Kidney (tissue), 13 donors: ENCODE measurements at regions not wholly inside any gene's neighbourhood (a gene's known extent, or its start where the extent isn't known, plus 50 kb on each side); places are given as distances from the start of the nearest gene placed in this dataset.
A peak's percentile ranks its signal among the peaks of the same experiment; 100 is the strongest.

Experiments used
- DNase-seq, 5 donors: peaks; one replicate each; pipeline ENCODE4 v3.0.0-alpha.2; 2013 to 2020
- FAIRE-seq: peaks from 2 replicates; lab custom pipeline; 2012; peaks lifted over from hg19 to GRCh38; lab: Jason Lieb, UNC
- H3K27ac ChIP-seq, 2 donors: one replicate each; pipeline ENCODE4 v1.7.0; 2013; ENCODE audit warnings: low read depth in 2 of 2, low read length in 2 of 2, inconsistent platforms in 1 of 2
- H3K27me3 ChIP-seq: one replicate; pipeline ENCODE4 v1.7.1; 2013; ENCODE audit warnings: low read length, inconsistent platforms; ENCODE audit not compliant: control insufficient read depth, insufficient read depth
- H3K36me3 ChIP-seq, 3 donors: one replicate each; pipeline versions ENCODE4 v1.7.0 to v1.7.1; 2013; ENCODE audit warnings: low read length in 3 of 3, control low read depth in 1 of 3, inconsistent platforms in 1 of 3; ENCODE audit not compliant: insufficient read depth in 3 of 3, control insufficient read depth in 2 of 3
- H3K4me1 ChIP-seq, 3 donors: one replicate each; pipeline versions ENCODE4 v1.7.0 to v1.7.1; 2013; ENCODE audit warnings: low read length in 3 of 3, inconsistent platforms in 1 of 3, low read depth in 1 of 3; ENCODE audit not compliant: control insufficient read depth in 2 of 3, insufficient read depth in 2 of 3
- H3K4me3 ChIP-seq, 3 donors: one replicate each; pipeline versions ENCODE4 v1.7.0 to v1.8.1; 2013; ENCODE audit warnings: low read length in 3 of 3, control low read depth in 1 of 3, inconsistent platforms in 1 of 3
- H3K9ac ChIP-seq, 3 donors: one replicate each; pipeline versions ENCODE4 v1.7.0 to v1.7.1; 2013; ENCODE audit warnings: low read length in 3 of 3, control low read depth in 1 of 3, inconsistent platforms in 1 of 3
- H3K9me3 ChIP-seq, 3 donors: one replicate each; pipeline versions ENCODE4 v1.7.0 to v1.7.1; 2013; ENCODE audit warnings: low read length in 3 of 3, control low read depth in 1 of 3, inconsistent platforms in 1 of 3; ENCODE audit not compliant: control insufficient read depth in 2 of 3, insufficient read depth in 1 of 3
- CTCF ChIP-seq: IDR thresholded peaks from 3 replicates; pipeline ENCODE4 v1.5.1; 2012; ENCODE audit warnings: mild to moderate bottlenecking, moderate library complexity, borderline replicate concordance; ENCODE audit not compliant: insufficient read depth; ENCODE audit errors: extremely low read depth
- intact Hi-C: fragments of 100-400 bp; cut with DNase I; formaldehyde crosslinking; loops from one replicate; pipeline ENCODE4 v1.11.1; 2022
- donor health status: control.
- donor health status: control.
- donor health status: control.
- donor health status: control.
- donor health status: control.
- donor health status: DM: yes; HTN: yes; CAD: no.
- donor health status: Normal renal cell carcinoma (clear cell type).

GRCh38 chr4:16448241-16448840 lies 222.1 kb upstream of the TAPT1 start:
- no peak for FAIRE-seq
- peak in 3 of 5 donors; percentile 38 to 74 (median 69) for DNase-seq

GRCh38 chr4:16443504-16444088 lies 217.3 kb upstream of the TAPT1 start:
- FAIRE-seq (peak; percentile 13), DNase-seq (peak in 1 of 5 donors; percentile 34)
- Histone ChIP-seq H3K9me3 (no peaks in the 10 kb centered on the region), H3K27me3 (no peaks in the 10 kb centered on the region), H3K4me3 (no peak overlapping the region), H3K36me3 (no peaks in the 10 kb centered on the region), H3K4me1 (peaks cover 0 to 4% (median 0%) of the 10 kb centered on the region in 3 donors), H3K9ac (no peak overlapping the region), H3K27ac (no peak overlapping the region)
- peak; percentile 57 for TF ChIP-seq CTCF
- intact Hi-C loops: no loop called here

More at GRCh38 chr4:16448241-16448840, 222.1 kb upstream of the TAPT1 start:
- intact Hi-C loops: no loop called here
- Histone ChIP-seq H3K27ac (no peak overlapping the region), H3K4me1 (peaks cover 0 to 7% (median 0%) of the 10 kb centered on the region in 3 donors), H3K9ac (no peak overlapping the region), H3K27me3 (no peaks in the 10 kb centered on the region), H3K36me3 (no peaks in the 10 kb centered on the region), H3K9me3 (no peaks in the 10 kb centered on the region), H3K4me3 (no peak overlapping the region)
- no peak for TF ChIP-seq CTCF

- Histone ChIP-seq H3K4me1 (no peaks in the 10 kb centered on the region), H3K9me3 (peaks cover 0 to 8% (median 7%) of the 10 kb centered on the region in 3 donors), H3K27me3 (no peaks in the 10 kb centered on the region), H3K36me3 (no peaks in the 10 kb centered on the region), H3K4me3 (no peak overlapping the region), H3K9ac (no peak overlapping the region), H3K27ac (no peak overlapping the region)
- FAIRE-seq (no peak), DNase-seq (no peak)
- no peak for TF ChIP-seq CTCF
- intact Hi-C loops: no loop called here
Observed at GRCh38 chr4:16442296-16442695, 216.0 kb upstream of the TAPT1 start.

- DNase-seq: no peak
- no peaks in the 10 kb centered on the region for H3K4me1 ChIP-seq
- peaks cover 0 to 10% (median 7%) of the 10 kb centered on the region in 3 donors for H3K9me3 ChIP-seq
- H3K4me3 ChIP-seq: no peak overlapping the region
- no peak overlapping the region for H3K9ac ChIP-seq
- H3K36me3 ChIP-seq: no peaks in the 10 kb centered on the region
- H3K27ac ChIP-seq: no peak overlapping the region
- FAIRE-seq: no peak
- no peak for TF ChIP-seq CTCF
- intact Hi-C loops: no loop called here
- H3K27me3 ChIP-seq: no peaks in the 10 kb centered on the region
Observed at GRCh38 chr4:16439768-16440167, 213.5 kb upstream of the TAPT1 start.
